NCI-H2081 (cell line): ENCODE measurements at regions not wholly inside any gene's neighbourhood (a gene's known extent, or its start where the extent isn't known, plus 50 kb on each side); places are given as distances from the start of the nearest gene placed in this dataset.
"Not testable (repeated sequence)": the region's sequence is repeated elsewhere in the genome, so short reads cannot be mapped to it uniquely, and the experiment has no call there.

Source experiments
- DNase-seq, 2 experiments: peaks; one replicate each; lab custom pipeline; 2025; lab: John Stamatoyannopoulos, UW

DNA sequence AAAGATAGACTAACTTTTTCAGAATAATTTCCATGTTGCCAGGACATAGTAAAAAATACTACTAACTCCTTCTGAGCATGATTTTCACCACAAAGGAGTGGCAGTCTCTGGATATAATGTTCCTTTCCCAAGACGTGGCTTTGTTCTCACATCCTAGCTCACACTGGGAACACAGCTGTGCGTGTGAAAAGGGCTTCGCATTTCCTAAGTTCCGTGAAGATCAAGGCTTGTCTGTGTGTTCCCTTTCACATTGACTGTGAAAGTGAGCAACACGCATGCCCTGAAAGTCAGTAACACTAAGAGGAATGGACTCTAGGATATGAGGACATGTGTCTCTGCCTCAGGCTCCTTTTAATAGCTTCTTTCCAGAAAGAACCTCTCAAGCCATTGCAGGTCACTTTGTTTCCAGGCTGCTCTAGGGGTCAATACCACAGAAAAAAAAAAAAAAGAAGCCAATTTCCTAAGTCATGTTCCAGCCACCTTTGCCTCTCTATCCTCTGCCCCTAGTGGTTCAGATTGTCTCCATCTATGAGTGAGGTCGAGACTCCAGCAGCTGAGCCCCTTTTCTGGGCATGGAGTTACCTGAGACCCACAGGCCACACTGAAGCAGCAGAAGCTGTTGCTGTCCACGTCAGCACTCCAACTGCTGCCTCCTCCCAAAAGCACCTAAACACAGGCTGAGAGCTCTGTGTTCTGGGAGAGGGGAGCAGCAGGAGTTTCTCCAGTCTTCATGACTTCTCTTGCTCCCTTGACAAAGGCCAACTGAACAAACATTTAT lies 355.9 kb downstream of the RSL24D1 start:
- no peak for DNase-seq

DNA sequence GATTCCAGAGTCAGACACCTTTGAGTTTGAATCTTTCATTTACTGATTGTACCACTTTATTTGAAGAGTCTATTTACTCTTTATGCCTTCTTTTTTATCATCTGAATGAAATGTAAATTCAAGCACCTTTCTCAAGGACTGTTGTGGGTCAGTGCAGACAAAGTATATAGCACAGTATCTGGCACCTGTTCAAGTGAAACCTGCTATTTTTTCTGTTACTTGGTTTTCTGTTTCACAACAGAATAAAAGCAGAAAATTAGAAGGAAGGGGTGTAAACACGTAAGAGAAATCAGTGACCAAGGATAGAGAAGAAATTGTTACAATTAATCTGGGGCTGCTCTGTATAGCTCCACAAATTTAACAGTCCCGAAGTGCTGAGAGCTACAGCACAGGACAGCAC lies 357.4 kb downstream of the RSL24D1 start:
- no peak for DNase-seq

DNA sequence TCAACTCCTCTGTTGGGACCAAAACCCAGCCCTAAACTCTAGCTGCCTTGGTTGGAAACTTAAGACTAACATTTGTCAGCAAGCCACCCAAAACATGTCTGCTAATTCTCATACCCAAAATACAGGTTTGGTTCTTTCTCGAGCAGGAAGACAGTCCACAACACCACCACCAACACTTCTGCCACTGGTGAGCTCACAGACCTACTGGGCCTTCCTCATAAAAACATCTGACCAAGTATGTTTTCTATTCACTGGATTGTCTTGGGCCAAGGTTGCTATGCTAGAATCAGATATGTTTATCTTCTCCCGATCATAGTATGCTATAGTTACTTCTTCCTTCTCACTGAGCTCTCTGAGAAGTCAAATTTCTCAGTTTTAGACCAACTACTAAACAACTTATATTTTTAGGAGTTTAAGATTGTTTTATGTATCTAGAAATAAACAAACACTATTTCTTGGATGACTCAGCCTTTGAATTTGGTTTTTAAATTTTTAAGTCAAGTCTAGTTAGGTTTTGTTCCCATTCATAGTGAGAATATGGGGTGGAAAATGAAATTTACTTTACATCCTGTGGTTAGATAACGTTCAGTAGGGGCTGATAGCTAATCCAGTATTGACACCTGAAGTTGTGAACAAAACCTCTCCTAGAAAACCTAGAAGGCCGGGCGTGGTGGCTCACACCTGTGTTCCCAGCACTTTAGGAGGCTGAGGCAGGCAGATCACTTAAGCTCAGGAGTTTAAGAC lies 360.5 kb downstream of the RSL24D1 start:
- no peak for DNase-seq

DNA sequence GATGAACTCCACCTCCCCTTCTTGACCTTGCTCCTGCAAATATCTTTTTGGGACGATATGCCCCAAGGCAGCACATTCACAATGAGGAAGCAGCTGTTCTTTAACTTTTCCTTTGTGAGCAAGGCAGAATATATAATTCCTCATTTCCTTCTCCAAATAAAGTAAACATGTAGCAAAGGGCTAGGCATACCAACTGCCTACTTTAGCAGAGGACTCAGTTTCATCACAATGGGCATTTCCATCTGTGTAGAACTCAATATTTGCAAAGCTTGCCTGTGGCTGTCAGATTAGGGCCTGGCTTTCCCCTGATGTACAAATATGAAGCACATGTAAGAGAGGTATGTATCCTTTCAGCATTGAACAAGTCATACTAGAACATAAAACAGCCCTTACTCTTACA lies 366.9 kb downstream of the RSL24D1 start:
- no peak for DNase-seq

DNA sequence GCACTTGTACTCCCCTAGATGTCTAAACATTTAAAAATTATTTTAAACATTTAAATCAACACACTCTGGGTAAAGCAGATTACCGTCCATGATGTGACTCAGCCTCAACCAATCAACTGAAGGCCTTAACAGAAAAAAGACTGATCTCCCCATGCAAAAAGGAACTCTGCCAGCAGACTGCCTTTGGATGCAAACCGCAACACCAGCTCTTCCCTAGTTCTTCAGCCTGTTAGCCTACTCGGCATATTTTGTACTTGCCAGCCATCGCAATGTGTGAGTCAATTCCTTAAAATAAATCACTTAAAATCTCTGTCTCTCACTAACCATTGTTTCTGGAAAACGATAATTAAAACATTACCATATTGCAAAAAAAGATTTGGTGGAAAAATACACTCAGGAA lies 375.9 kb downstream of the RSL24D1 start:
- no peak for DNase-seq

DNA sequence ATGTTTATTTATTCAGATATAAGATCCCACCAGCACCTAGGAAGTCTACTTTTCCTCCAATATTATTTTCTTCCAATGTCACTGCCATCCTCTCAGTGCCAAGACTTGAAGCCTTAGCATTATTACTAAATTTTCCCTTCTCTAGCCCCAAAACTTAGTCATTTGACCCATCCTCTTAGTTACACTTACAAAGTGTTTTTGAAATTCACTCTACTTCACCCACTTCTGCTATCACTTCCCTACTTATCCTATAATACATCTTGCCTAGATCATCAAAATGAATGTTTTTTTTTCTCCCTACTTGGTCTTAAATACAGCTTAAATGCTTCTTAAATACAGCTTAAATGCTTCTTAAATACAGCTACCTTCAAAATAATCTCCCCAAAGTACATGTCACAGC lies 376.6 kb downstream of the RSL24D1 start:
- no peak for DNase-seq

DNA sequence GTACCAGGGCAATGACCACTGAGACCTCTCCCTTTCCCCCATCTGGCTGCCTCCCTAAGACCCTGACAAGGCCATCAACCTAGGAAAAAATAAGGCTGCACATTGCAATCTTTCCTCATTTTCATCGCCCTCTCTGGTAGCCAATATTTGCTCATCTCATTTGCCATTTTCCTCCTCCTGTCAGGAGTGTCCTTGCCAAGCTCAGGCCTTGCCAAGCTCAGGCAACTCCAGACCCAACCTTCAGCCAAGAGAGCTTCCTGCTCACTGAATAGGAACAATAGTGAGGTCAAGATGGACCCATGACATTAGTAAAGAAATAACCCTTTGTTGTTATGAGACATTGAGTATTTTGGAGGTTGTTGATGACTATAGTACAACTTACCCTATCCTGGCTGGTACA lies 380.3 kb downstream of the RSL24D1 start:
- no peak for DNase-seq

DNA sequence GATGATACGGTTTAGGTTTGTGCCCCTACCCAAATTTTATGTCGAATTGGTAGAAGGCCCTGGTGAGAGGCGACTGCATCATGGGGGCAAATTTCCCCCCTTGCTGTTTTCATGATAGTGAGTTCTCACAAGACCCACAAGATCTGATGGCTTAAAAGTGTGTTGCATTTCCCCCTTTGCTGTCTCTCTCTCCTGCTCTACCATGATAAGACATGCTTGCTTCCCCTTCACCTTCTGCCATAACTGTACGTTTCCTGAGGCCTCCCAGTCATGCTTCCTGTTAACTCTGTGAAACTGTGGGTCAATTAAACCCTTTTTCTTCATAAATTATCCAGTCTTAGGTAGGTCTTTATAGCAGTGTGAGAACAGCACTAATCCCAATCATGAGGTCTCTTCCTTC lies 381.2 kb downstream of the RSL24D1 start:
- DNase-seq: no peak

DNA sequence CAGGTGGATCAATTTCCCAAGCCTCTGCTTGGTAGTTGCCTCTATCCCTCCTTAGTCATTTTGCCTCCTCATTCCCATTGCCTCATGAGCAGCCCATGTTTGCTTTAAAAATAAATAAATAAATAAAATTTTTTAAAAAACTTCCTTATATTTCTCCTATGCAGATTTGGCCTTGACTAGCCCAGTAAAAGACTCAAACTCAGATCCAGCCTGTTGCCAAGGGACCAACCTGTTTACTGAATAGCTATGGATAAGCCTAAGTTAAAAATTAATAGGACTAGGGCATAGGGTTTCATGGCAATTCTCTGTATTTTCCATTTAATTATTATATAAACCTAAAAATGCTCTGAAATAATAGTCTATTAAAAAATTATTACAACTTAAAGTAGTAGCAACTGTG lies 384.4 kb downstream of the RSL24D1 start:
- no peak for DNase-seq

DNA sequence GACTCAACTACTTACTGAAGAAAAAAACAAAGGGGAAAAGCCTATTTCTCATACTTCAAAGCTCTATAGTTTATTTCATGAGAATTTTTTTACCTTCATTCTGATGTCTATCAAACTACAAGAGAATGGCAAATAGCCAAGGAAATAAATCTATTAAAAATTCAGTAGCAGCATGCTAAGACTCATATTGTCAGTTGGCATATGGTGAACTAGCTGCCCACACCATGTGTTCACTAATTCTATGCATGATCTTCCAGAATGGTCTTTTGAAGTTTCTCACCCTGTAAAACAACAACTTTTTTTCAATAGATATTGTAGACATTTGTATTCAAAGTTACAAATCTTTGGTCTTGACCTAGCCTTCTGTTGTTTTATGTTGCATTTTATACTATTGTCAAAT lies 386.2 kb downstream of the RSL24D1 start:
- no peak for DNase-seq

DNA sequence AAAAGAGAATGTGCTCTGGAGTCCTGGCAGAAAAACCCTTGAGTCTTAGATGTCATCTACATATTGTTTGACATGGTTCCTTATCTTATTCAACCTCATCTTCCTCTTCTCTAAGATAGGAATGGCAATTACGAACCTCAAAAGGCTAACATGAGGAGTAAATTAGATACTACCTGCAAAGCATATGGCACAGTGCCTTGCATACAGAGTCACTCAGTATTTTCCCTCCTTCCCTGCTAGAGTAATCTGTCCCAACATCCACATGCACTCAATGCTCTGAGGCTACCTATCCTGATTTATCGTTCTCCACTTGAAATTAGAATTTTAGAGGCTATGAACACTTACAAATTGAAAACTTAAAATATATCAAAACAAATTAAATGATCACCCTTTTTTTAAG lies 386.7 kb downstream of the RSL24D1 start:
- DNase-seq: no peak

DNA sequence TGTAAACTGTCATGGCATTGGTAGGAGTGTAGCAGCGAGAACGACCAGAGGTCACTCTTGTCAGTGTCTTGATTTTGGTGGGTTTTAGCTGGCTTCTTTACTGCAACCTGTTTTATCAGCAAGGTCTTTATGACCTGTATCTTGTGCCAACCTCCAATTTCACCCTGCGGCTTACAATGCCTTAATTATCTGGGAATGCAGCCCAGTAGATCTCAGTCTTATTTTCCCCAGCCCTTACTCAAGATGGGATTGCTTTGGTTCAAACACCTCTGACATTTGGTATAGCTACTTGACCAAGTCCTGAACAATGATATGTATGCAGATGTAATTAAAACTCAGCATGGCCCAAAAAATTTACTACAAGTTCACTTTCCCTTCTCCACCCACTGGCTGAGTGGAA lies 388.4 kb downstream of the RSL24D1 start:
- no peak for DNase-seq

DNA sequence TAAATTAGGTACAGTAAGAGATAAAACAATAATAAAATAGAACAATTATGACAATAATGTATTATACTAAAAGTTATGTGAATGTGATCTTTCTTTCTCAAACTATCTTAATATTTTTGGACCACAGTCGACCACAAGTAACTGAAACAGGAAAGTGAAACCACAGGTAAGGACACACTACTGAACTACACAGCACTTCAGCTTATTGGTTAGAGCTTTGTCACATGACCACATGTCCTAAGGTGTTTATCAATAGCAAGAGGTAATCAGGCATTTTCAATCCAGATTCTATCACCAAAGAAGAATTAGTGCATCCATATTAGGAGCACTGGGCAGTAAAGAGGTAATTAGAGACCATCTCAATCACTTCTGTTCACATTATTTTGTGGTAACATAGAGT lies 392.8 kb downstream of the RSL24D1 start:
- DNase-seq: no peak

DNA sequence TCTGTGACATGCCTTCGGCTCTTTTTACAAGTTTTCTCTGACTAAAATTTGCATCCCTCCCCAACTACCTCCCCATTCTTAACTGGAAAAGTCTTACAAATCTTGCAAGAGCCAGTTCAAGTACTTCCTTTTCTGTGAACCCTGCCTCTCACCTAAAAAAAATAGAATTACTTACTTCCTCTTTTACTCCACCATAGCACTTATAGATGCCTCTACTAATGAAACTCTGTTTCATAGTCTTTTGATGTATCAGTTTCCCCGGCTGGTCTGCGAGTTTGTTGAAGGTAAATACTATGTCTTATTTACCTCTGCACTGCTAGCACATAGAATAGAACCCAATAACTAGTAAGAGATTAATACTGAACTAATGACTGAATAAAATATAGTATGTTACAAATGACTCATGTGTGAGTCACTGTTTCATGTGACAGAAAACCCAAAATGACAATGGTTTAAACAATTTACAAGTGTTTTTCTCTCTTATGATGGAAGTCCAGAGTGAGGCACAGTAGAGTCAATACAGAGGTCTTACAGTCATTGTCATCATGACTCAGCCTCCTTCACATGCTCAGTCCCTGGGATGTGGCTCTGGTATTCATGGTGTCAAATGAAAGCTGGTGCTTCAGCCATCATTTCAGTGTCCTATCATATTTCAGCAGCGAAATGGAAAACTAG lies 393.5 kb downstream of the RSL24D1 start:
- DNase-seq: no peak

DNA sequence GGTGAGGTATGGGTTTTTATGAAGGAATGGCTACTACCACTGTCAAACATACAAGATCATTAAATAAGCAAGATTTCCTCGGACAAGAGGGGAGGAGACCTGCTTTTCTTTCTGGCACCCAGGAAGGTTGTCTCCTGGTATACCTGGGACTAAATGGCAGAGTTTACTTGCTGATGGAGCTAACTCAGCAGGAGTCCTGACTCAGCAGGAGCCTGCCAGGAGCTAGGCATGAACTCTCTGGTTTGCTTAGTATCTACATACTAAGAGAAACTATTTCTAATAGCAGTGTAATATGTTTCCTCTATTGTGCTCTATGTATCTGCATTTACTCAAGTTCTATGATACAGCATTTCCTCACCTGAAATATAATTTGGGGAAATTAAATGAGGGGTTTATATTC lies 404.2 kb downstream of the RSL24D1 start:
- DNase-seq: no peak

DNA sequence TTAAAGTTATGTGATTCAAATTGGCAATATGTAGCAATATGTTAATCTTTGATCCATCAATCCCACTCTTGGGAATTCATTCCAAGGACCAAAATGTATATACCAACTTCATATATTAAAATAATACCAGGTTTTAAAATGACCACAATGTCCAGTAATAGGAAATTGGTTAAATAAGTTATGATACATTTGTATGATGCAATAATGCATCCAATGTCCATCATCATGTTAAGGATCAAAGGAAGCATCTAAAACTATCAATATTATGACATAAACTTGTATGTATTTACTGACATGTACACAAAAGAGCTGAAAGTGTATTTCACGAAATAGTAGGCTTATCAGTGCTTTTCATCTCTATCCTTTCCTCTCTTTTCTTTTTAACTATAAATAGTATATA lies 406.0 kb downstream of the RSL24D1 start:
- DNase-seq: no peak

DNA sequence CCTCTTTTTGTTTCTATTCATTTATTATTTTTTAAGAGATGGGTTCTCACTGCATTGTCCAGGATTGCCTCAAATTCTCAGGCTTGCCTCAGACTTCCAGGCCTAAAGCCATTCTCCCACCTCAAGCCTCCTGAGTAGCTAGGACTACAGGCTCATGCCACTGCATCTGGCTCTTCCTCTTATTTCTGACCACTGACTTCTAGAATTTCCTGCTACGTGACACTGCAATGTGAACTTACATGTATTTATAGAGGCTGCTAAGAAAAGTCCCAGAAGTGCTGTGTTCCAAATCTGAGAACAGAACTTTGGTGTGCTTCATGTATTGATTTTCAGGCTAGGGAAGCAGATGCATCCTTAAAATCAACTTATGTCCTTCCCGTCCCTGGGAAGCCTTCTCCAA lies 407.4 kb downstream of the RSL24D1 start:
- DNase-seq: no peak

DNA sequence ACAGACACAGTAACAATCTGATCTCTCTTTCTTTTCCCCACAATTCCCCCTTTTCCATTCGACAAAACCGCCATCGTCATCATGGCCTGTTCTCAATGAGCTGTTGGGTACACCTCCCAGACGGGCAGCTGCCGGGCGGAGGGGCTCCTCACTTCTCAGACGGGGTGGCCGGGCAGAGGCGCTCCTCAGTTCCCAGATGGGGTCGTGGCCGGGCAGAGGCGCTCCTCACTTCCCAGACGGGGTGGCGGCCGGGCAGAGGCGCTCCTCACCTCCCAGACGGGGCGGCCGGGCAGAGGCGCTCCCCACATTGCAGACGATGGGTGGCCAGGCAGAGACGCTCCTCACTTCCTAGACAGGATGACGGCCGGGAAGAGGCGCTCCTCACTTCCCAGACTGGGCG lies 415.5 kb downstream of the RSL24D1 start:
- not testable (repeated sequence) for DNase-seq

DNA sequence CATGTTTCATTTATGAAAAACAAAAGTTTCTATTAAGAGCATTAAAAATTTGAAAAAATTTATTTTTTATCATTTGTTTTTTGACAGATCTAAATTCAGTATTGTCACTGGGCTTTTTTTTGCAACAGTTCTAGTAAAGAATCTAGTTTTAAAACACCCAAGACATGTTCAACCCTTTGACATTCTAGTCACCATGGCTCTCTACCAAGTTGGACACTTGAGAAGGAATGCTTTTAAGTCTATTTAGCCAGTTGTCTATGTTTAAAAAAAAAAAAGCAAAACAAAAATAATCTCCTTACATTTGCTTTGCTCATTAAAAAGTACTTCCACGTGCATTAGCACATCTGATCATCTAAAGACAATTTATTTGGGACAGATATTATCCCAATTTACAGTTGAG lies 417.5 kb downstream of the RSL24D1 start:
- DNase-seq: no peak

DNA sequence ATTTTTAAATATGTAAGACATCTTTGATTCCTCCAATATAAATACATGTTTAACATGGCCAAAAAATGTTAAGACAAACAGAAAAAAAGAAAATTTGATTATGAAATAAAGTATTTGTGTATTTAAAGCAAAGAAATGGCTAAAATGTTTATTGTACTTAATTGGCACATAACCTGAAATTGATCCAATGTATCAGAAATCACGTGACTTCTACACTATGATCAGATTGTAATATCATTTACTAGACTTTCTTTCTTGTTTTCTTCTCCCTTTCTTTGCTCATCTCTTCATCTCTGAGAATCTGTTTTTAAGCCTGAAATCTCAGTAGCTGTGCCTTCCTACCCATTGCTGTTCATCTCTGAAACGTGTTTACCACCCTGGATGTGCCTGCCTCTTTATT lies 420.3 kb downstream of the RSL24D1 start:
- DNase-seq: no peak

DNA sequence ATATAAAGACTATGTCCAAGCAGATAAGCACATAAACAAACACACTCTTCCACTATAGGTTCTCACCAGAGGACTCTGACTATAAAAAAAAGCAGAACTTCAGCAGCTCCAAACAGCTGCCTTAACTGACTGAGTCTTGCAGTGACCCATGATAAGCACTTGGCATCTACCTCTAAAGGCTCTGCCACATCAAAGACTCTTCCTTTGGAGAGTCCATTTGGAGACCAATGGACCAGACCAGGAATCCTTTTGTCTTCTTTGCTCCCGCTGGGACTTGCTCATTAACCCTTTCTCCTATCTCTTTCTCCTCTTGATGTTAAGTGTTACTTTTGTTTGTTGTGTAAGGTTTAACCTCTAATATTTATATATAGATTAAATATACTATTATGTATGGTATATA lies 424.1 kb downstream of the RSL24D1 start:
- no peak for DNase-seq

DNA sequence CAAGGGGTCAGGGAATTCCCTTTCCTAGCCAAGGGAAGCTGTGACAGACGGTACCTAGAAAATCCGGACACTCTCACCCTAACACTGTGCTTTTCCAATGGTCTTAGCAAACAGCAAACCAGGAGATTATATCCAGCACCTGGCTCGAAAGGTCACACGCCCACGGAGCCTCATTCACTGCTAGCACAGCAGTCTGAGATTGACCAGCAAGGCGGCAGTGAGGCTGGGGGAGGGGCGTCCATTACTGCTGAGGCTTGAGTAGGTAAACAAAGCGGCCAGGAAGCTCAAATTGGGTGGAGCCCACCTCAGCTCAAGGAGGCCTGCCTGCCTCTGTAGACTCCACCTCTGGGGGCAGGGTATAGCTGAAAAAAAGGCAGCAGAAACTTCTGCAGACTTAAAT lies 447.3 kb downstream of the RSL24D1 start:
- not testable (repeated sequence) for DNase-seq

DNA sequence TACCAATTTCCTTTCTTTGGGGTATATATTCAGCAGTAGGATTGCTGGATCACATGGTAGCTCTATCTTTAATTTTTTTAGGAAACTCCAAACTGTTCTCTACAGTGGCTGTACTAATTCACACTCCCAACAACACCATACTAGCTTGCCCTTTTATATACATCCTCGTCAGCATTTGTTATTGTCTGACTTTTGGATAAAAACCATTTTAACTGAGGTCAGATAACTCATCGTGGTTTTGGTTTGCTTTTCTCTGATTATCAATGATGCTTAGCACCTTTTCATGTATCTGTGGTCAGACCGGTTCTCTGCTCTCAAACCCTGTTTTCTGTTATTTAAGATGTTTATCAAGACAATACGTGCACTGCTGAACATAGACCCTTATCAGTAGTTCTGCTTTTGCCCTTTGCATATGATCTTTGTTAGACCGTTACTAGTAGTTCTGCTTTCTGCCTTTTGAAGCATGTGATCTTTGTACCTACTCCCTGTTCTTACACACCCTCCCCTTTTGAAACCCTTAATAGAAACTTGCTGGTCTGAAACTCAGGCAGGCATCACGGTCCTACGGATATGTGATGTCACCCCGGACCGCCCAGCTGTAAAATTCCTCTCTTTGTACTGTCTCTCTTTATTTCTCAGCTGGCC lies 474.3 kb downstream of the RSL24D1 start:
- no peak for DNase-seq
